ENCODE measurements at regions not wholly inside any gene's neighbourhood (a gene's known extent, or its start where the extent isn't known, plus 50 kb on each side); places are given as distances from the start of the nearest gene placed in this dataset.
"Not testable (repeated sequence)": the region's sequence is repeated elsewhere in the genome, so short reads cannot be mapped to it uniquely, and the experiment has no call there.

DNA sequence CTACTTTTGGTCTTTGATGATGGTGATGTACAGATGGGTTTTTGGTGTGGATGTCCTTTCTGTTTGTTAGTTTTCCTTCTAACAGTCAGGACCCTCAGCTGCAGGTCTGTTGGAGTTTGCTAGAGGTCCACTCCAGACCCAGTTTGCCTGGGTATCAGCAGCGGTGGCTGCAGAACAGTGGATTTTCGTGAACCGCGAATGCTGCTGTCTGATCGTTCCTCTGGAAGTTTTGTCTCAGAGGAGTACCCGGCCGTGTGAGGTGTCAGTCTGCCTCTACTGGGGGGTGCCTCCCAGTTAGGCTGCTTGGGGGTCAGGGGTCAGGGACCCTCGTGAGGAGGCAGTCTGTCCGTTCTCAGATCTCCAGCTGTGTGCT is 56.6 kb upstream of the TNFAIP8 start:
- not testable (repeated sequence) for DNase-seq (ENCODE audit: low spot score)

DNA sequence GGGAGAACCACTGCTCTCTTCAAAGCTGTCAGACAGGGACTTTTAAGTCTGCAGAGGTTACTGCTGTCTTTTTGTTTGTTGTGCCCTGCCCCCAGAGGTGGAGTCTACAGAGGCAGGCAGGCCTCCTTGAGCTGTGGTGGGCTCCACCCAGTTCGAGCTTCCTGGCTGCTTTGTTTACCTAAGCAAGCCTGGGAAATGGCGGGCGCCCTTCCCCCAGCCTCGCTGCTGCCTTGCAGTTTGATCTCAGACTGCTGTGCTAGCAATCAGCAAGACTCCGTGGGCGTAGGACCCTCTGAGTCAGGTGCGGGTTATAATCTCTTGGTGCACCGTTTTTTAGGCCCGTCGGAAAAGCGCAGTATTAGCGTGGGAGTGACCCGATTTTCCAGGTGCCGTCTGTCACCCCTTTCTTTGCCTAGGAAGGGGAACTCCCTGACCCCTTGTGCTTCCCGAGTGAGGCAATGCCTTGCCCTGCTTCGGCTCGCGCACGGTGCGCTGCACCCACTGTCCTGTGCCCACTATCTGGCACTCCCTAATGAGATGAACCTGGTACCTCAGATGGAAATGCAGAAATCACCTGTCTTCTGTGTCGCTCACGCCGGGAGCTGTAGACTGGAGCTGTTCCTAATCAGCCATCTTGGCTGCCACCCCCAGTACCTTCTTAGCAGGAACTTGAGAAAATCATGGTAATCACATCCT is 56.1 kb upstream of the TNFAIP8 start:
- not testable (repeated sequence) for DNase-seq (ENCODE audit: low spot score)

DNA sequence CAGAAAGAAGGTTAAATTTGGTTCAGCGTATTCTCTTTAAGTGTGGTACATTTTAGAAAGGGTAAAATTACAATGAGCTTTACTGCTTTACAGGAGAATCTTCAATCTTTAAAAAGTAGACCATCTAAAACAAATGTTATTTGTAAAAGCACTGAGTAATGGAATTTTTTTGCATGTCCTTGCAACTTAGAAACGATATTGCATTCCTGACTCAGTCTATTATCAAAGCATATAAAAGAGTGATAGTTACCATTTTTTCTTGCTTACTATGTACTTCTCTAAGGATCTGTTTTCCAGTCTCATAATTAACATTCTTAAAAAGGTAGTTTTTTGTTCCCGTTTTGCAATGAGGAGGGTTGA is 55.5 kb upstream of the TNFAIP8 start:
- no peak for DNase-seq (ENCODE audit: low spot score)

DNA sequence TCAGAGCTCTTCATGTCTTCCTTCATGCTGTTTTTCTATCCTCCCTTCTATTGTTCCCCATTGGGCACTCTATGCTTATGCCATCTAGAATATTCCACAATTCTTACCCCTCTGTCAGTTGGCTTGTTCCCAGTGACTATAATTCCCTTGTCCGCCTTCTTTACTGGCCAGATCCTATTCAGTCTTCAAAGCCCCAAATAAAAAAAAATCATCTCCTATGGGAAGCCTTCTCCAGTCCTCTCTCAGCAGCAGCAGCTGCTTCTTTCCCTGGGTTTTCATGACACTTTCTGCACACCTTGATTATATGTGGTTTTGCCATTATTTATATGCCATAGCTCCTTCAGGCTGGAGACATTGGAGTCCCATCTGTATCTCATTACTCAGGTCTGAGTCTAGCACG is 54.6 kb upstream of the TNFAIP8 start:
- DNase-seq (ENCODE audit: low spot score) = no peak

DNA sequence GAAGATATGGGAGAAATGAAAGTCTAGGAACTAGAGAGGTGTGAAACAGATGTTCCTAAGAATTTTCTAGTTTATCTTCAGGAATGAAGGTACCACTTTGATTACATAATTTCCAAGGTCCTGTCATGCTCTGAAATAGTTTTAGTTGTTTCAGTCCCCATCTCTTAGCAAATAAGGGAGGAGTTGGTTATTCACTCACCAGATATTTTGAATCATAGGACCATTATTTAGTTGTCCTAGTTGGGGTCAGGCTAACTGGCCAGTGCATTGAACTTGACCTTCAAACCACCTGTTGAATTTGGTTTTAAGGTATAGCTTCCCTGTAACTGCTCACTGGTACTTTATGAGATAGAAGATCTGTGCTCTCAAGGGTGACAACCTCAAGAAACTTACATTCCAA is 53.9 kb upstream of the TNFAIP8 start:
- DNase-seq (ENCODE audit: low spot score) = no peak

DNA sequence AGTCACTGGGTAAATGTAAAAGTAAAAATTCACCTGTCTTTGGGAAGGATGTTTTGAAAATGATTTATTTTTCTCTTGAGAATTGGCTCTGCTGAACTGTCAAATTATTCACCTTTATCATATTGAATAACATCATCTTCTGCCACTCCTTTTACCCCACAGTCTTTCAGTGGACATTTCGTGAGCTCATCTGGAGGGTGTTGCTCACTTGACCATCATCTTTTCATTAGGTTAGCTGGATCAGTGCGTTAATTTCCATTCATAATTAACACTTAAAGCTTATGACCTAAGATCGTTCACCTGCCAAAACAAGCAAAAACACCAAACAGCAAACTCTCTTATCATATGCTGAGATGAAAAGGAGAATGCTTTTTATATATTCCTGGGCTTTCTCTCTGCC is 53.4 kb upstream of the TNFAIP8 start:
- DNase-seq (ENCODE audit: low spot score) = no peak

DNA sequence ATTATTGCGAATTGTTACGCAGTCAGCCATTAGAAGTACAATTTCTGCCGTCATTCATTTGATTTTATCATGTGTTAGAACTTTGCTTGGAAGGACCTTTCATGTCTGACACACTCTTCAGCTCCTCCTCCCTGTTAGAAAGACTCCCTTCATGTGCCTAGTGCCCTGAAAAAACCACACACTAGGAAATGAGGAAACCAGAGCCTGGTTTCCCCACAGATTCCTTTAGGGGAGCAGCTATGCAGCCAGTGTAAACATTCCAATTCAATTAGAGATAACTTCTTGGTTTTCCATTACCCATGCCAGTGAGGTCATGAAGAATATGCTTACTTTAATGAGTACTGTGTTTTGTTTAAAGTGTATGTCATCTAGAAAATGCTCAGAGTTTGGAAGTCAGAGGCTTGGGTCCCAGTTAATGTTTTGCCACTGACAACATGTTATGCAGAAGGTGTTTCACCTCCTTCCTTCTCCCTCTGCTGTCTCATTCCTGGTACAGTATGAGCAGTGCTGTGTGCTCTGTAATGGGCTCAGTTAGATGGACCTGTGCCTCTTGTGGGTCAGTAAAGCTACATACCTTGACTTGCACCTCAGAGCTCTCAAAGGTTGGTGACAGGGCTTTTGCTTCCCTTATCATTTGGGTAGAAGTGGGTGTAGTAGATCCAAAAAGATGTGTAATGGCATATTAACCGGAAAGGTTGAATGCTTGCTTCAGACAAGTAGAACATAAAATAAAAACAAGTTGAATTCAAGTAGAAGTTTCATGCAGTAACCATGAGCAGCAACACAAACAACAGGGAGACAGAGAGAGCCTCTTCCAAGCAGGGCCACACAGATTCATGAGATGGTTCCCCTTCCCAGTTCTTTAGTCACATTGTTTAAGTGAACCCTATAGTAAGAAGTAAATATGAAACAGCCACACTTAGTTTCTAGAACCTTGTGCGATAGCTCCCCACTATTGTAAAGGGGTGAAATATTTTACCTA is 52.6 kb upstream of the TNFAIP8 start:
- DNase-seq (ENCODE audit: low spot score) = peak; percentile 72

DNA sequence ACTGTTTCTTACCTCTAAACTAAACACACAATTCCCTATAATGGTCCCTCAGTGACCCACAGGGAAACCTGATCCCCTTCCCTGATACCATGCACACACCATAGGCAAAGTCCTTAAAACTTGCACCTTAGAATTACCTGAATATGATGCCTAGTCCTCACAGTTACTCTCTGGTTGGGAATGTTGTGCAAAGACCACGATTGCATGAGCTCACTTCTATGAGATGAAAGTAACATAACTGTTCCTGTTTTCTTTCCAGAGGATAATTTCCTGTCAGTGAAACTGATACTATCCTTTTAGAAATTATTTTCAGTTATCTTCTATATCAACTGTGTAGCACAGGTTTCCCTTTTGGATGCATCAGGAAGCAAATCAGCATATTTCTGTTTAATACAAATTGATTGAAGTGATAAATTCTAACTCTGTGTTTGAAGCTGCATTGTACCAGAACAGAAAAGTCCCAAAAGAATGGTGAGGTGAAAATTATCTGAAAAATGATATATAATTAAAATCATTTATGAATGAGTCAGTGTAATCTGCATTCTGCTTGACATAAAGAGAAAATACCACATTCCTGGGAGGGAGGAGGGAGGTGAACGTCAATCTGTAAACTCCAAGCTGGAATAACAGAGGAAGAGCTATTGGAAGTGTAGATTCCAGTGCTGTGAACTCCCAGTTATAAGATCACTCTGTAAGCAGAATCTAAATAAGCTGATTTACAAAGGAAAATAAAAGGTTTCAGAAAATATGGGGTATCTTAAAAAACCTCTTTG is 51.2 kb upstream of the TNFAIP8 start:
- DNase-seq (ENCODE audit: low spot score) = no peak

All from hepatic stellate cell (primary cell).